Glutamatergic neuron (in vitro differentiated cells): ENCODE measurements at regions not wholly inside any gene's neighbourhood (a gene's known extent, or its start where the extent isn't known, plus 50 kb on each side); places are given as distances from the start of the nearest gene placed in this dataset.

Source experiments
- DNase-seq: peaks from one replicate; pipeline ENCODE4 v3.0.0; 2022
- H3K27ac Mint-ChIP-seq: one replicate; pipeline ENCODE4 v1.8.0; 2020; ENCODE audit warnings: mild to moderate bottlenecking, mixed read lengths, inconsistent platforms; ENCODE audit not compliant: unreplicated experiment
- H3K27me3 Mint-ChIP-seq: one replicate; pipeline ENCODE4 v1.8.0; 2020; ENCODE audit warnings: mild to moderate bottlenecking, moderate library complexity, mixed read lengths, inconsistent platforms; ENCODE audit not compliant: unreplicated experiment
- H3K36me3 Mint-ChIP-seq: one replicate; pipeline ENCODE4 v1.8.0; 2020; ENCODE audit warnings: mild to moderate bottlenecking, mixed read lengths, inconsistent platforms; ENCODE audit not compliant: unreplicated experiment
- H3K4me1 Mint-ChIP-seq: one replicate; pipeline ENCODE4 v1.8.0; 2020; ENCODE audit warnings: mild to moderate bottlenecking, low read depth, mixed read lengths, inconsistent platforms; ENCODE audit not compliant: unreplicated experiment
- H3K4me3 Mint-ChIP-seq: one replicate; pipeline ENCODE4 v1.8.0; 2020; ENCODE audit warnings: mild to moderate bottlenecking, mixed read lengths, inconsistent platforms; ENCODE audit not compliant: unreplicated experiment
- H3K9me3 Mint-ChIP-seq: one replicate; pipeline ENCODE4 v1.8.0; 2020; ENCODE audit warnings: mild to moderate bottlenecking, moderate library complexity, mixed read lengths, inconsistent platforms; ENCODE audit not compliant: unreplicated experiment
- CTCF ChIP-seq: fragments of 200-600 bp; sonication (generic); IDR thresholded peaks from one replicate; pipeline ENCODE4 v1.5.0; 2021; ENCODE audit not compliant: partially characterized antibody, unreplicated experiment

GRCh38 chr3:193801097-193801496 is 208.1 kb downstream of the OPA1 start:
- no peaks in the 10 kb centered on the region for H3K4me1 Mint-ChIP-seq
- no peak for DNase-seq
- no peak overlapping the region for H3K4me3 Mint-ChIP-seq
- no peak overlapping the region for H3K27ac Mint-ChIP-seq
- no peaks in the 10 kb centered on the region for H3K9me3 Mint-ChIP-seq
- TF ChIP-seq CTCF: no peak
- peaks cover 4% of the 10 kb centered on the region for H3K27me3 Mint-ChIP-seq
- H3K36me3 Mint-ChIP-seq: peaks cover 4% of the 10 kb centered on the region

GRCh38 chr3:193803288-193803687 is 210.3 kb downstream of the OPA1 start:
- no peak overlapping the region for H3K4me3 Mint-ChIP-seq
- H3K4me1 Mint-ChIP-seq: no peaks in the 10 kb centered on the region
- H3K9me3 Mint-ChIP-seq: no peaks in the 10 kb centered on the region
- TF ChIP-seq CTCF: no peak
- H3K27ac Mint-ChIP-seq: no peak overlapping the region
- peaks cover 4% of the 10 kb centered on the region for H3K36me3 Mint-ChIP-seq
- DNase-seq: no peak
- peaks cover 4% of the 10 kb centered on the region for H3K27me3 Mint-ChIP-seq

- Mint-ChIP-seq H3K27ac (no peak overlapping the region), H3K27me3 (peaks cover 2% of the 10 kb centered on the region), H3K4me3 (no peak overlapping the region), H3K4me1 (no peaks in the 10 kb centered on the region), H3K36me3 (no peaks in the 10 kb centered on the region), H3K9me3 (no peaks in the 10 kb centered on the region)
- DNase-seq: no peak
- TF ChIP-seq CTCF: no peak
Measured at GRCh38 chr3:193805448-193805847, 212.4 kb downstream of the OPA1 start.

GRCh38 chr3:193808317-193808716 is 215.3 kb downstream of the OPA1 start:
- no peak for TF ChIP-seq CTCF
- Mint-ChIP-seq H3K4me3 (no peak overlapping the region), H3K9me3 (peaks cover 2% of the 10 kb centered on the region), H3K36me3 (no peaks in the 10 kb centered on the region), H3K27ac (no peak overlapping the region), H3K27me3 (peaks cover 2% of the 10 kb centered on the region), H3K4me1 (peaks cover 3% of the 10 kb centered on the region)
- no peak for DNase-seq

- Mint-ChIP-seq H3K27ac (no peak overlapping the region), H3K27me3 (peaks cover 2% of the 10 kb centered on the region), H3K4me1 (peaks cover 3% of the 10 kb centered on the region), H3K4me3 (no peak overlapping the region), H3K36me3 (no peaks in the 10 kb centered on the region), H3K9me3 (peaks cover 2% of the 10 kb centered on the region)
- no peak for DNase-seq
- TF ChIP-seq CTCF: no peak
Measured at GRCh38 chr3:193809106-193809505, 216.1 kb downstream of the OPA1 start.
